HG03565 (cell line): ENCODE measurements at regions not wholly inside any gene's neighbourhood (a gene's known extent, or its start where the extent isn't known, plus 50 kb on each side); places are given as distances from the start of the nearest gene placed in this dataset.
"Not testable (repeated sequence)": the region's sequence is repeated elsewhere in the genome, so short reads cannot be mapped to it uniquely, and the experiment has no call there.

Experiments
- ATAC-seq: cut with Tn5 transposase; IDR thresholded peaks from one replicate; pipeline ENCODE4 v1.9.1; 2021; ENCODE audit warnings: mild to moderate bottlenecking, moderate library complexity; ENCODE audit not compliant: unreplicated experiment

DNA sequence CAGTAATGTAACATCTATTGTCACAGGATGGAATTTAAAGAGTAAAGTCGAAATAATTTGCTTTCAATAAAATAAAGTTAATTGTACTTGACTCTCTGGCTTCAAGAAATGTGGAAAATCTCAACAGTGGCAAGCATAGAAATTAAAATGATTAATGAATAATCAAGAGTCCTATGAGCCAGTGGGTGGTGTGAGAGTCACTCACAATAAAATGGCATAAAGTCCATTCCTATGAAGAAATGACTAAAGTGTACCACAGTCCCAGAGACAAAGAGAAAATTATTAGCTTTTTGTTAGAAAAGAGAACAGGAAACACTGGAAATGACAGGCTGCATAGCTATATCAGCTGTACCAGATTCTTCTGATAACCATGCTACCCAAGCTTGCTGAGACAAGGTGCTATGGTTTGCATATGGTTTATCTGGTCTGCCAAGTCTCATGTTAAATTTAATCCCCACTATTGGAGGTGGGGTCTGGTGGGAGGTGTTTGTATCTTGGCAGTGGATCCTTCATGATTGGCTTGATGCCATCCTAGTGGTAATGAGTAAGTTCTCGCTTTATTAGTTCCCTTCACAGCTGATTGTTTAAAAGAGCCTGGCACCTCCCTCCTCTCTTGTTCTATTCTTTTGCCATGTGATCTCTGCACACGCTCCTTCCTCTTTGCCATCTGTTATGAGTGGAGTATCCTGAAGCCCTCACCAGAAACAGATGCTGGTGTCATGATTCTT, 647.7 kb upstream of the ITGA1 start:
- ATAC-seq, result no peak

DNA sequence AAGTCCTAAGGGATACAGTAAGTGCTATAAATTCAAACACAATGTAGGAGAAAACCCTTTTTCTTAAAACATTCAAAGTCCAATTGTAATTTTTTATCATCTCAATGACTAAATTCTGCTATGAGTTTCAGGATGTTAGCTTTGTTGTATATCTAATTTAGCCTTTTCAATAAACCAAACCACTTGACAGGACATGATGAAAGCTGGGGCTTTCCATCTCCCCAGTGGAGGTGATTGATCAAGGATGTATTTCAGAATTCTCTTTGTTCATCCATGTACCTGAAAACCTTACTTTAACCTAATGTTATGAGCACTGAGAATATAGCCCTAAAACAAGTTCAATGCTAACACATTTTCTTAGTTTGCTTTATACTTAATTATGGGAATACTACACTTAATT, 639.0 kb upstream of the ITGA1 start:
- no peak for ATAC-seq

DNA sequence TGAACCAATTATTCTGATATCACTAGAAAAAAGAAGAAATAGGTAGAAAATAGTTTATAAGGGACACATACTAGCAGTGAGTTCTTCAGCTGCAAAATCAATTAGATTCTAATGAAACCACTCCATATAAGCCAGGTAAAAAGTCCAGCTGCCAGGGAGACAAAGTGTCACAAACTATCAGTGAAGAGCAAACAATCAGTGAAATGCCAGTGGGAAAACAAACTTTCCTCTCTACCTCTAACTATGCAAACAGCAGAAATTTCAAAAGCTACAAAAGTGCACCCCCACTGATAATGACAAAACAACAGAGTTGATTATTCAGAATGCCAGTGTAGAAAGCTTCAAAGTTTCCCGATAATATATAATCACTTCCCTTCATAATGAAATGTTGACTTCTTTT, 637.2 kb upstream of the ITGA1 start:
- ATAC-seq, result no peak

DNA sequence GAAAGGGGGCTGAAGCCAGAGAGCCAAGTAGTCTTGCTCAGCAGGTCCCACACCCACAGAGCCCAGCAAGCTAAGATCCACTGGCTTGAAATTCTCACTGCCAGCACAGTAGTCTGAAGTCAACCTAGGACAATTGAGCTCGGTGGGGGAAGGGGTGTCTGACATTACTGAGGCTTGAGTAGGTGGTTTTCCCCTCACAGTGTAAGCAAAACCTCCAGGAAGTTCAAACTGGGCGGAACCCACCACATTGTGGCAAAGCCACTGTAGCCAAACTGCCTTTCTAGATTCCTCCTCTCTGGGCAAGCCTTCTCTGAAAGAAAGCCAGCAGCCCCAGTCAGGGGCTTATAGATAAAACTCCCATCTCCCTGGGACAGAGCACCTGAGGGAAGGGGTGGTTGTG, 630.9 kb upstream of the ITGA1 start:
- ATAC-seq, result not testable (repeated sequence)

GRCh38 chr5:52165806-52166205, 621.9 kb upstream of the ITGA1 start:
- not testable (repeated sequence) for ATAC-seq

- no peak for ATAC-seq
Measured at GRCh38 chr5:52173133-52173532, 614.6 kb upstream of the ITGA1 start.

DNA sequence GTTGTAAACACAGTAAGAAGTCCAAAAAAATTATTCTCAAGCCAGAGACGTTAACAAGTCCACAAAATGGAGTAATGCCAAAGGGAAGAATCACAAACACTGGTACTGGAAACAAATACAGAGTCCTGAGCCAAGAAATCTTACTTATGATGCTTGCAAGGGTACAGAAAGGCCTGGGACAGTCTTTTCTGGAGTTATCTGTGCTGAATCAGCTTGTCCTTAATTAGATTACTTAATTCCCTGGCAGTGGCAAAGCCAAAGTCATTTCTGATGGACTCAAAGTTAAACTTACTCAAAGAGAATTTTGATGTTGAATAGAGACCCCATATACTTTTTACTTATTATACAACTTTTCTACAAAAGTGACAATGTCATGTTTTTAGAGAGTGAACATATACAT, 610.5 kb upstream of the ITGA1 start:
- no peak for ATAC-seq

DNA sequence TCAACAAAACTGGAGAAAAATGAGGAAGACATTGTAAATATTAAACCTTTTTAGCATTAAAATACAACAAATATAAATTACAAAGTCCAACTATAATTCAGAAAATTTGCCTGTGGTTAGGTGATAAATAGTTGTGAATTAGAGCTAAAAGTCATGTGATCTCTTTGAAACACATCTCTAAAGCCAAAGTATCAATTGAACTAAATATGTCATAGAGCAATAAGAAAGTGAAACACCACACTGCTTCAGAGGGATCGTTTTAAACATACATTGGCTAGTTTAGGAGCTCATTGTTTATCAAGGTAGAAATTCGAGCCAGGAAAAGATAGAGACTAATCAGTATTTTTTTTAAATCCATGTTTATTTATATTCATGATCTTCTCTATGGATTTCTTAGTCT, 606.3 kb upstream of the ITGA1 start:
- ATAC-seq, result no peak

GRCh38 chr5:52190737-52191136, 597.0 kb upstream of the ITGA1 start:
- ATAC-seq, result no peak

- no peak for ATAC-seq
Measured at GRCh38 chr5:52199833-52200232, 587.9 kb upstream of the ITGA1 start.

DNA sequence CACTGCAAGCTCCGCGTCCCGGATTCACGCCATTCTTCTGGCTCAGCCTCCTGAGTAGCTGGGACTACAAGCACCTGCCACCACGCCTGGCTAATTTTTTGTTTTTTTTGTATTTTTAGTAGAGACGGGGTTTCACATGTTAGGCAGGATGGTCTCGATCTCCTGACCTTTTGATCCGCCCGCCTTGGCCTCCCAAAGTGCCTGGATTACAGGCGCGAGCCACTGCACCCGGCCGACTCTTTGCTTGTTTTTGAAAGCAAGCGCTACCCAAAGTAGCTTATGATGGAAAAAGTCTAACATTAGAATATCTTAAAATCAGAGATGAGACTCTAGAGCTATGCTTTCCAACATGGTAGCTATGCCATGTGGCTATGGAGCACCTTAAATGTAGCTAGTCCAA, 585.5 kb upstream of the ITGA1 start:
- ATAC-seq, result no peak

- no peak for ATAC-seq
Measured at GRCh38 chr5:52204310-52204709, 583.4 kb upstream of the ITGA1 start.
